ENCODE measurements at regions not wholly inside any gene's neighbourhood (a gene's known extent, or its start where the extent isn't known, plus 50 kb on each side); places are given as distances from the start of the nearest gene placed in this dataset.

DNA sequence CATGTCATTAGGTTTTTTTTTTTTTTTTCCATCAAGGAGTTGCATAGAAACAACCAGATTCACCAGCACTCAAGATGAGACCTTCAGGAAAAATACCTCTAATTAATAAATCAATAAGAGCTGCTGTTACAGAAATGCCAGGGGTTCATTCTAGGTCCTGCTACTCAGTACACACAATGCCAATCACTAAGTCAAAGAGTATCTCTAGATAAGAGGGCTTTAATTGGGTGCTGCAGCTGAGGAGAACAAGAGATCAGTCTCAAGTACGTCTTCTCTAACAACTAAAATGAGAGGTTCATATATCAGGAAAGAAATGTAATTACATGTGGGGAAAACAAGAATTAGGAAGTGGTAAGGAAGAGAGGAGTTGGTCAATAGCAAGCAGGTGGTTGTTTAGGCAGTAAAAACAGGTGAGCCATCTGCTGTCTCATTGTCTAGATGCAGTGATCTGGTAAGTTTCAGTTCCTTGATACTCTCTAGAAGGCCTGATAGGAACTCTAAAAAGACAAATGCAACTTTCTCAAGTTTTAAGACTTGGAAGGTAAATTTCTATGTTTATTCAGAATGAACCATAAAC is 272.9 kb upstream of the ZWINT start:
- Histone ChIP-seq H3K4me1 (ENCODE audit: insufficient read depth) (no peaks in the 10 kb centered on the region), H3K27ac (no peak overlapping the region), H4K20me1 (ENCODE audit: insufficient read depth) (no peaks in the 10 kb centered on the region), H3F3A (ENCODE audit: insufficient read depth) (no peaks in the 10 kb centered on the region), H3K9me3 (ENCODE audit: low read depth) (no peaks in the 10 kb centered on the region), H3K4me3 (no peak overlapping the region), H3K9ac (no peak overlapping the region), H3K4me2 (ENCODE audit: unreplicated experiment) (no peak overlapping the region), H3K36me3 (ENCODE audit: low read depth) (no peaks in the 10 kb centered on the region), H3K79me2 (ENCODE audit: insufficient read depth) (no peaks in the 10 kb centered on the region), H3K9me2 (ENCODE audit: insufficient read depth) (no peaks in the 10 kb centered on the region), H3K27me3 (replicated peaks; ENCODE audit: insufficient read depth) (no peaks in the 10 kb centered on the region), H2AFZ (no peak overlapping the region)
- TF ChIP-seq EZH2 (IDR thresholded peaks at IDR 0.05; ENCODE audit: insufficient read depth, poor library complexity, severe bottlenecking) = no peak
- WGBS, 2 experiments (ENCODE audit: low coverage in 1 of 2, low lambda C conversion rate in 2 of 2, missing lambda C conversion rate in 2 of 2) = 6 to 12% methylated on average over 1 of the region's 1 CpG
- no peak for DNase-seq
- in situ Hi-C loops (cut with MboI) = no loop called here

DNA sequence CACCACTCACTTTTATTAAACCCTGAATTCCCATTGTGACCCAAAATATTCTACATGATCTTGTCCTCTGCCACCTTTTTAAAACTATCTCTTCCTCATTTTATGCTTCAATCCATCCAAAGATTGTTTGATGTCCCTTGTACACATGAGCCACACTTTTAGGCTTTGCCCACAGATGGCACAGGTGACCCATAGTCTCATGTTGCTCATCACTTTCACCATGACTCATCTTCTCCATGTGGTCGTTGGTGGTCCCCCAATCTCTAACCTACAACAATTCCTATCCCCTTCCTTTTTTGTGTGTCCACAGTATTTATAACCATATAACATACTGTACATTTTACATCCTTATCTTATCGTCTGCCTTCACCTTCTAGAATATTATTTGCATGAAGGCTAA is 271.5 kb upstream of the ZWINT start:
- no peak overlapping the region for H3K4me3 ChIP-seq
- no peak for TF ChIP-seq EZH2 (IDR thresholded peaks at IDR 0.05; ENCODE audit: insufficient read depth, poor library complexity, severe bottlenecking)
- in situ Hi-C loops (cut with MboI) = no loop called here
- no peak overlapping the region for H3K4me2 ChIP-seq (ENCODE audit: unreplicated experiment)
- no peaks in the 10 kb centered on the region for H3K36me3 ChIP-seq (ENCODE audit: low read depth)
- no peaks in the 10 kb centered on the region for H3K9me2 ChIP-seq (ENCODE audit: insufficient read depth)
- DNase-seq = no peak
- no peaks in the 10 kb centered on the region for H3K27me3 ChIP-seq (replicated peaks; ENCODE audit: insufficient read depth)
- no peaks in the 10 kb centered on the region for H3K9me3 ChIP-seq (ENCODE audit: low read depth)
- H3K27ac ChIP-seq = no peak overlapping the region
- H3K4me1 ChIP-seq (ENCODE audit: insufficient read depth) = no peaks in the 10 kb centered on the region
- no peak overlapping the region for H2AFZ ChIP-seq
- H3F3A ChIP-seq (ENCODE audit: insufficient read depth) = no peaks in the 10 kb centered on the region
- no peak overlapping the region for H3K9ac ChIP-seq
- no peaks in the 10 kb centered on the region for H3K79me2 ChIP-seq (ENCODE audit: insufficient read depth)
- H4K20me1 ChIP-seq (ENCODE audit: insufficient read depth) = no peaks in the 10 kb centered on the region
- WGBS, 2 experiments (ENCODE audit: low coverage in 1 of 2, low lambda C conversion rate in 2 of 2, missing lambda C conversion rate in 2 of 2) = 19 to 23% methylated on average over 2 of the region's 2 CpGs

DNA sequence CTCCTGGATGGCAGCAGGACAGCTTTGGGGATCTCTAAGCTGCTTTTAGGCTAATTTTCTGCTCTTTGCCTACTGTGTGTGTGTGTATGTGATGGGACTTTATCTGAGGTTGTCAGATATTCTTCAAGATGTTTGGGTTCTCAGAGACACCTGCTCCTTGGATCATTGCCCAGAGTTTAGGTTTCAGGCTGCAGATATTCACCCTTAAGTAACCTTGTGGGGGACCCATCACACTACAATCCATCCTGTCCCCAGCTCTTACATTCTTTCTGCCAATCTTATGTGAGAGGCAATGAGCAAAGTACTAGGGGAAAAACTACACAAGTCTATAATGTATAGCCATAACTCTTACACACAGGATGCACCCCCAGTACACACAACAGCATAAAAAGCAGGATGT is 263.0 kb upstream of the ZWINT start:
- H3K9me3 ChIP-seq (ENCODE audit: low read depth) = no peaks in the 10 kb centered on the region
- in situ Hi-C loops (cut with MboI) = no loop called here
- no peaks in the 10 kb centered on the region for H3K27me3 ChIP-seq (replicated peaks; ENCODE audit: insufficient read depth)
- H3K36me3 ChIP-seq (ENCODE audit: low read depth) = no peaks in the 10 kb centered on the region
- H3K79me2 ChIP-seq (ENCODE audit: insufficient read depth) = no peaks in the 10 kb centered on the region
- H3K4me3 ChIP-seq = no peak overlapping the region
- H3K27ac ChIP-seq = no peak overlapping the region
- H3F3A ChIP-seq (ENCODE audit: insufficient read depth) = no peaks in the 10 kb centered on the region
- no peaks in the 10 kb centered on the region for H3K4me1 ChIP-seq (ENCODE audit: insufficient read depth)
- no peak for TF ChIP-seq EZH2 (IDR thresholded peaks at IDR 0.05; ENCODE audit: insufficient read depth, poor library complexity, severe bottlenecking)
- no peak for TF ChIP-seq EZH2phosphoT487 (IDR thresholded peaks at IDR 0.05; ENCODE audit: insufficient read depth, low read depth)
- H3K4me2 ChIP-seq (ENCODE audit: unreplicated experiment) = no peak overlapping the region
- no peaks in the 10 kb centered on the region for H3K9me2 ChIP-seq (ENCODE audit: insufficient read depth)
- H2AFZ ChIP-seq = no peak overlapping the region
- no peaks in the 10 kb centered on the region for H4K20me1 ChIP-seq (ENCODE audit: insufficient read depth)
- no peak for DNase-seq
- H3K9ac ChIP-seq = no peak overlapping the region

DNA sequence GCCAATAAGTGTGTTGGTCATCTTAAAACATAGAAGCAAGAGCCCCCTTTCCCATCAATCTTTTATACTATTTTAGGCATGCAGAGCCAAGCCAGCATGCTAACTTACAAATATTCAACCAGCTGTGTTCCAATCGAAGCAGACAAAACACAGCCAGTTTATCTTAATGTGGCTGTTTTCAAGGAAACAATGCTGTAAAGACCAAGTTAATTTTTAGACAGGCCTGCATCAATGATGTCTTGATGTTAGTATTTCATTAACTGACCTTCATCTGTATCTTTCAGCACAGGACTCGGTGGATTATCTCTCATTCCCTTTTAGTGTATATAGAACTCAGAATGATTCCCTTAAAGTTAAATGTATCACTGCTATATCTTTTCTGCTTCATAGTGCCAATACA is 262.0 kb upstream of the ZWINT start:
- Histone ChIP-seq H3K4me2 (ENCODE audit: unreplicated experiment) (no peak overlapping the region), H3K9me2 (ENCODE audit: insufficient read depth) (no peaks in the 10 kb centered on the region), H4K20me1 (ENCODE audit: insufficient read depth) (no peaks in the 10 kb centered on the region), H2AFZ (no peak overlapping the region), H3K27me3 (replicated peaks; ENCODE audit: insufficient read depth) (no peaks in the 10 kb centered on the region), H3F3A (ENCODE audit: insufficient read depth) (no peaks in the 10 kb centered on the region), H3K9me3 (ENCODE audit: low read depth) (no peaks in the 10 kb centered on the region), H3K4me3 (no peak overlapping the region), H3K36me3 (ENCODE audit: low read depth) (no peaks in the 10 kb centered on the region), H3K27ac (no peak overlapping the region), H3K79me2 (ENCODE audit: insufficient read depth) (no peaks in the 10 kb centered on the region), H3K9ac (no peak overlapping the region), H3K4me1 (ENCODE audit: insufficient read depth) (no peaks in the 10 kb centered on the region)
- in situ Hi-C loops (cut with MboI) = no loop called here
- 7 to 11% methylated on average over 2 of the region's 2 CpGs for WGBS, 2 experiments (ENCODE audit: low coverage in 1 of 2, low lambda C conversion rate in 2 of 2, missing lambda C conversion rate in 2 of 2)
- TF ChIP-seq EZH2phosphoT487 (IDR thresholded peaks at IDR 0.05; ENCODE audit: insufficient read depth, low read depth) = no peak
- TF ChIP-seq EZH2 (IDR thresholded peaks at IDR 0.05; ENCODE audit: insufficient read depth, poor library complexity, severe bottlenecking) = no peak
- no peak for DNase-seq

DNA sequence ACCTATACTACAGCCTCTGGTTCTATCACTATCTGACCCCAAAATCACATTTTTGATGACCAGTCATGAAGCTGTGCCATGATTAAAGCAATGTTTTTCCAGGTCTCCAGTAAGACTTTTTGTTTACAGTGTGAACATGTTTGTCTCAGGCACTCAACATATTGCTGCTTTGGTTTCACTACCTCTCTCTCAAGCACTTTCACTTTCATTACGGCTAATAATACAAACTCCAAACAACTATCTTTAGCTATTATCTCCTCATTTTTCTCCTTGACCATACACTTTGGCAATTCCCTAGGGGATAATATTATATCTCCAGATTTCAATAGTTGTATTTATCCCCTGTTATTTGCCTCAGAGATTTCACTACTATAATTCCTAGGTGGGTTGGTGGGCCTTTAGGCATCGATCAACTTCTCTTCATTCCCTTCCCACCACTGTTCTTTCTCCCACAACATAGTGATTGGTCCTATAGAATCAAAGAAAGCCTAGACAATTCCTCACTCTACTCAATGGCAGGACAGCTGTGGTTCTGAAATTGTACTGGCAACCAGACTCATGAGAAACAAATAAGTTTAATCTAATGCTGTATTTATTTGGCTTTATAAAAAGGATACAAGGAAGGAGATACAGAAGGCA is 261.4 kb upstream of the ZWINT start:
- H3K27ac ChIP-seq = no peak overlapping the region
- TF ChIP-seq EZH2phosphoT487 (IDR thresholded peaks at IDR 0.05; ENCODE audit: insufficient read depth, low read depth) (no peak), EZH2 (IDR thresholded peaks at IDR 0.05; ENCODE audit: insufficient read depth, poor library complexity, severe bottlenecking) (no peak)
- no peaks in the 10 kb centered on the region for H3K9me3 ChIP-seq (ENCODE audit: low read depth)
- in situ Hi-C loops (cut with MboI) = no loop called here
- 47 to 50% methylated on average over 2 of the region's 2 CpGs for WGBS, 2 experiments (ENCODE audit: low coverage in 1 of 2, low lambda C conversion rate in 2 of 2, missing lambda C conversion rate in 2 of 2)
- no peaks in the 10 kb centered on the region for H3K9me2 ChIP-seq (ENCODE audit: insufficient read depth)
- H3K4me3 ChIP-seq = no peak overlapping the region
- no peaks in the 10 kb centered on the region for H3K4me1 ChIP-seq (ENCODE audit: insufficient read depth)
- H3K36me3 ChIP-seq (ENCODE audit: low read depth) = no peaks in the 10 kb centered on the region
- no peaks in the 10 kb centered on the region for H3F3A ChIP-seq (ENCODE audit: insufficient read depth)
- H2AFZ ChIP-seq = no peak overlapping the region
- no peaks in the 10 kb centered on the region for H4K20me1 ChIP-seq (ENCODE audit: insufficient read depth)
- no peak overlapping the region for H3K4me2 ChIP-seq (ENCODE audit: unreplicated experiment)
- no peaks in the 10 kb centered on the region for H3K79me2 ChIP-seq (ENCODE audit: insufficient read depth)
- no peak overlapping the region for H3K9ac ChIP-seq
- no peak for DNase-seq
- H3K27me3 ChIP-seq (replicated peaks; ENCODE audit: insufficient read depth) = no peaks in the 10 kb centered on the region
